ENCODE measurements at regions not wholly inside any gene's neighbourhood (a gene's known extent, or its start where the extent isn't known, plus 50 kb on each side); places are given as distances from the start of the nearest gene placed in this dataset.
A peak's percentile ranks its signal among the peaks of the same experiment; 100 is the strongest.

- WGBS = 59% methylated on average over 5 of the region's 5 CpGs
- DNase-seq = no peak
- Histone ChIP-seq H2AFZ (ENCODE audit: low read depth, low read length) (no peak overlapping the region), H2BK5ac (ENCODE audit: low read depth, low read length, poor library complexity, severe bottlenecking) (no peak overlapping the region), H3K18ac (ENCODE audit: low read depth in 1 of 2, low read length in 2 of 2) (no peak overlapping the region), H2BK12ac (ENCODE audit: low read length in 2 of 2) (no peak overlapping the region), H2BK120ac (ENCODE audit: low read depth, low read length) (no peak overlapping the region), H3K27ac (ENCODE audit: low read length, poor library complexity, severe bottlenecking) (no peak overlapping the region), H3K9ac (ENCODE audit: low read length) (no peak overlapping the region), H3K4me2 (ENCODE audit: low read length, poor library complexity, severe bottlenecking) (no peak overlapping the region), H3K79me1 (replicated peaks; ENCODE audit: low read length, poor library complexity, severe bottlenecking) (no peaks in the 10 kb centered on the region), H2BK15ac (ENCODE audit: low read depth, poor library complexity, severe bottlenecking) (no peak overlapping the region), H3K4me3 (ENCODE audit: insufficient read depth in 1 of 2, low read depth in 1 of 2, low read length in 2 of 2) (no peak overlapping the region), H2AK5ac (ENCODE audit: low read length, severe bottlenecking) (no peak overlapping the region), H3K27me3 (ENCODE audit: control insufficient read depth in 1 of 2, insufficient read depth in 1 of 2, low read length in 2 of 2) (no peaks in the 10 kb centered on the region), H3K4ac (ENCODE audit: low read depth in 1 of 2, low read length in 2 of 2) (no peak overlapping the region), H4K8ac (ENCODE audit: low read length) (no peak overlapping the region), H4K91ac (ENCODE audit: low read length) (no peak overlapping the region), H3K23ac (ENCODE audit: low read length in 2 of 2) (no peak overlapping the region), H3K14ac (ENCODE audit: low read length in 2 of 2) (no peak overlapping the region), H3K4me1 (ENCODE audit: control insufficient read depth, insufficient read depth, low read depth, low read length) (no peaks in the 10 kb centered on the region), H3K9me3 (ENCODE audit: control insufficient read depth, low read length) (no peaks in the 10 kb centered on the region), H3K36me3 (ENCODE audit: control insufficient read depth in 1 of 2, insufficient read depth in 2 of 2, low read depth in 1 of 2, low read length in 2 of 2) (no peaks in the 10 kb centered on the region)
Observed at GRCh38 chr2:152822676-152823075, 104.3 kb downstream of the ARL6IP6 start.

- no peak overlapping the region for H3K23ac ChIP-seq (ENCODE audit: low read length in 2 of 2)
Observed at GRCh38 chr2:152820048-152820447, 101.6 kb downstream of the ARL6IP6 start.

GRCh38 chr2:152815634-152816257 is 97.3 kb downstream of the ARL6IP6 start:
- no peak overlapping the region for H3K18ac ChIP-seq (ENCODE audit: low read depth in 1 of 2, low read length in 2 of 2)
- no peaks in the 10 kb centered on the region for H3K27me3 ChIP-seq (ENCODE audit: control insufficient read depth in 1 of 2, insufficient read depth in 1 of 2, low read length in 2 of 2)
- H4K8ac ChIP-seq (ENCODE audit: low read length) = no peak overlapping the region
- H3K23ac ChIP-seq (ENCODE audit: low read length in 2 of 2) = no peak overlapping the region
- no peak overlapping the region for H3K4me2 ChIP-seq (ENCODE audit: low read length, poor library complexity, severe bottlenecking)
- H3K4me3 ChIP-seq (ENCODE audit: insufficient read depth in 1 of 2, low read depth in 1 of 2, low read length in 2 of 2) = no peak overlapping the region
- H3K36me3 ChIP-seq (ENCODE audit: control insufficient read depth in 1 of 2, insufficient read depth in 2 of 2, low read depth in 1 of 2, low read length in 2 of 2) = no peaks in the 10 kb centered on the region
- peaks cover 19% of the 10 kb centered on the region for H3K9me3 ChIP-seq (ENCODE audit: control insufficient read depth, low read length)
- no peaks in the 10 kb centered on the region for H3K79me1 ChIP-seq (replicated peaks; ENCODE audit: low read length, poor library complexity, severe bottlenecking)
- H2BK12ac ChIP-seq (ENCODE audit: low read length in 2 of 2) = no peak overlapping the region
- no peak overlapping the region for H4K91ac ChIP-seq (ENCODE audit: low read length)
- no peak overlapping the region for H3K14ac ChIP-seq (ENCODE audit: low read length in 2 of 2)
- no peak overlapping the region for H3K27ac ChIP-seq (ENCODE audit: low read length, poor library complexity, severe bottlenecking)
- no peak for DNase-seq
- WGBS = 100% methylated on average over 1 of the region's 3 CpGs
- H2AK5ac ChIP-seq (ENCODE audit: low read length, severe bottlenecking) = no peak overlapping the region
- H3K4me1 ChIP-seq (ENCODE audit: control insufficient read depth, insufficient read depth, low read depth, low read length) = no peaks in the 10 kb centered on the region
- no peak overlapping the region for H3K9ac ChIP-seq (ENCODE audit: low read length)
- peak overlapping the region; percentile 39 for H2AFZ ChIP-seq (ENCODE audit: low read depth, low read length)
- H2BK5ac ChIP-seq (ENCODE audit: low read depth, low read length, poor library complexity, severe bottlenecking) = no peak overlapping the region
- no peak overlapping the region for H2BK15ac ChIP-seq (ENCODE audit: low read depth, poor library complexity, severe bottlenecking)
- no peak overlapping the region for H2BK120ac ChIP-seq (ENCODE audit: low read depth, low read length)
- no peak overlapping the region for H3K4ac ChIP-seq (ENCODE audit: low read depth in 1 of 2, low read length in 2 of 2)

More at GRCh38 chr2:152820048-152820447, 101.6 kb downstream of the ARL6IP6 start:
- H3K27me3 ChIP-seq (ENCODE audit: control insufficient read depth in 1 of 2, insufficient read depth in 1 of 2, low read length in 2 of 2) = no peaks in the 10 kb centered on the region
- no CpG with 5 or more reads among the region's 1 CpG for WGBS
- H3K4ac ChIP-seq (ENCODE audit: low read depth in 1 of 2, low read length in 2 of 2) = no peak overlapping the region
- no peak overlapping the region for H3K9ac ChIP-seq (ENCODE audit: low read length)
- no peak overlapping the region for H2BK120ac ChIP-seq (ENCODE audit: low read depth, low read length)
- no peak overlapping the region for H3K4me3 ChIP-seq (ENCODE audit: insufficient read depth in 1 of 2, low read depth in 1 of 2, low read length in 2 of 2)
- no peak overlapping the region for H2AK5ac ChIP-seq (ENCODE audit: low read length, severe bottlenecking)
- no peak overlapping the region for H3K18ac ChIP-seq (ENCODE audit: low read depth in 1 of 2, low read length in 2 of 2)
- no peak overlapping the region for H3K27ac ChIP-seq (ENCODE audit: low read length, poor library complexity, severe bottlenecking)
- H2BK12ac ChIP-seq (ENCODE audit: low read length in 2 of 2) = no peak overlapping the region
- no peaks in the 10 kb centered on the region for H3K9me3 ChIP-seq (ENCODE audit: control insufficient read depth, low read length)
- H2BK5ac ChIP-seq (ENCODE audit: low read depth, low read length, poor library complexity, severe bottlenecking) = no peak overlapping the region
- H4K91ac ChIP-seq (ENCODE audit: low read length) = no peak overlapping the region
- H3K79me1 ChIP-seq (replicated peaks; ENCODE audit: low read length, poor library complexity, severe bottlenecking) = no peaks in the 10 kb centered on the region
- H2AFZ ChIP-seq (ENCODE audit: low read depth, low read length) = no peak overlapping the region
- H3K14ac ChIP-seq (ENCODE audit: low read length in 2 of 2) = no peak overlapping the region
- H3K4me1 ChIP-seq (ENCODE audit: control insufficient read depth, insufficient read depth, low read depth, low read length) = no peaks in the 10 kb centered on the region
- no peak overlapping the region for H4K8ac ChIP-seq (ENCODE audit: low read length)
- no peak for DNase-seq
- H3K4me2 ChIP-seq (ENCODE audit: low read length, poor library complexity, severe bottlenecking) = no peak overlapping the region
- no peak overlapping the region for H2BK15ac ChIP-seq (ENCODE audit: low read depth, poor library complexity, severe bottlenecking)
- no peaks in the 10 kb centered on the region for H3K36me3 ChIP-seq (ENCODE audit: control insufficient read depth in 1 of 2, insufficient read depth in 2 of 2, low read depth in 1 of 2, low read length in 2 of 2)

- no peak overlapping the region for H4K91ac ChIP-seq (ENCODE audit: low read length)
- H3K4me3 ChIP-seq (ENCODE audit: insufficient read depth in 1 of 2, low read depth in 1 of 2, low read length in 2 of 2) = no peak overlapping the region
- H3K9ac ChIP-seq (ENCODE audit: low read length) = no peak overlapping the region
- no peaks in the 10 kb centered on the region for H3K79me1 ChIP-seq (replicated peaks; ENCODE audit: low read length, poor library complexity, severe bottlenecking)
- H3K9me3 ChIP-seq (ENCODE audit: control insufficient read depth, low read length) = peaks cover 19% of the 10 kb centered on the region
- H2AK5ac ChIP-seq (ENCODE audit: low read length, severe bottlenecking) = no peak overlapping the region
- H3K27ac ChIP-seq (ENCODE audit: low read length, poor library complexity, severe bottlenecking) = no peak overlapping the region
- no peak overlapping the region for H3K14ac ChIP-seq (ENCODE audit: low read length in 2 of 2)
- H4K8ac ChIP-seq (ENCODE audit: low read length) = no peak overlapping the region
- H3K18ac ChIP-seq (ENCODE audit: low read depth in 1 of 2, low read length in 2 of 2) = no peak overlapping the region
- no peak overlapping the region for H2BK12ac ChIP-seq (ENCODE audit: low read length in 2 of 2)
- no peaks in the 10 kb centered on the region for H3K4me1 ChIP-seq (ENCODE audit: control insufficient read depth, insufficient read depth, low read depth, low read length)
- H2BK15ac ChIP-seq (ENCODE audit: low read depth, poor library complexity, severe bottlenecking) = no peak overlapping the region
- H3K36me3 ChIP-seq (ENCODE audit: control insufficient read depth in 1 of 2, insufficient read depth in 2 of 2, low read depth in 1 of 2, low read length in 2 of 2) = no peaks in the 10 kb centered on the region
- H3K4ac ChIP-seq (ENCODE audit: low read depth in 1 of 2, low read length in 2 of 2) = no peak overlapping the region
- no peak overlapping the region for H2BK5ac ChIP-seq (ENCODE audit: low read depth, low read length, poor library complexity, severe bottlenecking)
- no peak overlapping the region for H3K23ac ChIP-seq (ENCODE audit: low read length in 2 of 2)
- H3K27me3 ChIP-seq (ENCODE audit: control insufficient read depth in 1 of 2, insufficient read depth in 1 of 2, low read length in 2 of 2) = no peaks in the 10 kb centered on the region
- no peak overlapping the region for H2BK120ac ChIP-seq (ENCODE audit: low read depth, low read length)
- H2AFZ ChIP-seq (ENCODE audit: low read depth, low read length) = no peak overlapping the region
- H3K4me2 ChIP-seq (ENCODE audit: low read length, poor library complexity, severe bottlenecking) = no peak overlapping the region
- DNase-seq = no peak
- WGBS = 78% methylated on average over 3 of the region's 5 CpGs
Observed at GRCh38 chr2:152814475-152815030, 96.1 kb downstream of the ARL6IP6 start.

Data from mesenchymal stem cell (in vitro differentiated cells and primary cell).